ENCODE measurements at regions not wholly inside any gene's neighbourhood (a gene's known extent, or its start where the extent isn't known, plus 50 kb on each side); places are given as distances from the start of the nearest gene placed in this dataset.

- Histone ChIP-seq H3K4me3 (no peak overlapping the region), H3K27me3 (no peaks in the 10 kb centered on the region), H3K27ac (no peak overlapping the region), H3K4me1 (no peaks in the 10 kb centered on the region), H3K9me3 (replicated peaks) (no peaks in the 10 kb centered on the region), H3K36me3 (no peaks in the 10 kb centered on the region)
- DNase-seq, result no peak
Observed at GRCh38 chr1:57916041-57916440, 492.2 kb upstream of the DAB1 start.

DNA sequence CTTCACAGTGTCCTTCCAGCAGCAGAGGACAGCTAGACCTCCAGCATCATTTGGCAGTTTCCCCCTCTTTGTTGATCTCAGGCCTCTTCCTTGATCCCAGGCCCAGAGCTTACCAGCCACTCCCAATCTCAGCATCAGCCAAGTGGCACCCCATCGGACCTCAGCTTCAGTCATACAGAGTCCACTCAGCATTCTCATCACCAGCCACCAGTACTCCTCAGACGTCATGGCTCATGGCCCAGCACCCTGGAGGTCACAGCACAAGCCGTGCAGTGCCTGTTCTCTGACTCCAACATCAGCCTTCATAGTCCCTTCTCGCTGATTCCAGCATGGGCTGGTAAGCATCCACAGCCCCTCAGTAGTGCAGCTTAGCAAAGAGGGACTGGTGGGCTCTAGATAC, 487.6 kb upstream of the DAB1 start:
- no peak for DNase-seq
- Histone ChIP-seq H3K27me3 (no peaks in the 10 kb centered on the region), H3K9me3 (replicated peaks) (no peaks in the 10 kb centered on the region)

GRCh38 chr1:57910782-57911181, 486.9 kb upstream of the DAB1 start:
- H3K36me3 ChIP-seq, result no peaks in the 10 kb centered on the region

More for the DNA sequence above, 487.6 kb upstream of the DAB1 start:
- no peak overlapping the region for H3K27ac ChIP-seq
- H3K4me1 ChIP-seq, result no peaks in the 10 kb centered on the region
- H3K4me3 ChIP-seq, result no peak overlapping the region
- no peaks in the 10 kb centered on the region for H3K36me3 ChIP-seq

GRCh38 chr1:57910305-57910704, 486.4 kb upstream of the DAB1 start:
- Histone ChIP-seq H3K36me3 (no peaks in the 10 kb centered on the region), H3K4me1 (no peaks in the 10 kb centered on the region), H3K4me3 (no peak overlapping the region), H3K27ac (no peak overlapping the region), H3K9me3 (replicated peaks) (no peaks in the 10 kb centered on the region), H3K27me3 (no peaks in the 10 kb centered on the region)
- no peak for DNase-seq

More at GRCh38 chr1:57910782-57911181, 486.9 kb upstream of the DAB1 start:
- Histone ChIP-seq H3K9me3 (replicated peaks) (no peaks in the 10 kb centered on the region), H3K27me3 (no peaks in the 10 kb centered on the region), H3K4me3 (no peak overlapping the region), H3K4me1 (no peaks in the 10 kb centered on the region), H3K27ac (no peak overlapping the region)
- no peak for DNase-seq

- Histone ChIP-seq H3K4me1 (no peaks in the 10 kb centered on the region), H3K27me3 (0 out of 2 replicates have a peak, but pooled peaks cover 3% of the 10 kb centered on the region), H3K4me3 (no peak overlapping the region), H3K9me3 (replicated peaks) (no peaks in the 10 kb centered on the region), H3K27ac (no peak overlapping the region), H3K36me3 (no peaks in the 10 kb centered on the region)
- DNase-seq, result no peak
Observed at GRCh38 chr1:57908147-57908890, 484.5 kb upstream of the DAB1 start.

- H3K27me3 ChIP-seq, result 0 out of 2 replicates have a peak, but pooled peaks cover 3% of the 10 kb centered on the region
Observed at GRCh38 chr1:57901208-57901919, 477.5 kb upstream of the DAB1 start.

DNA sequence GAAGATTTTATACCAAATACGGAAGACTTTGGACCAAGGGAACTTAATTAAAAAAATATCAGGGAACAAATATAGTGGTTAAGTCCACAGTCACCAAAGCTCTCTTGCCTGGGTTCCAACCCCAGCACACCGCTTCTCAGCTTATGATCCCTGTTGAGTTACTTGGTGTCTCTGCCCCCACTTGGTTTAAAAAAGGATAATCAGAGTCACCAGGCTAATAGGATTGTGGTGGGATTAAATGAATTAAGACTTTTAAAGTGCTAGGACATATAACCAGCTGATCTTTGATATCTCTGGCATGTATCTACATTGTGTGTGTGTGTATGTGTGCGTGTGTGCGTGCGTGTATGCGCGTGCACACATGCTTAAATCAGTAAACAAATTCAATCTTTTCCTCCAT, 474.7 kb upstream of the DAB1 start:
- no peak overlapping the region for H3K27ac ChIP-seq
- H3K4me3 ChIP-seq, result no peak overlapping the region
- H3K27me3 ChIP-seq, result no peaks in the 10 kb centered on the region
- no peaks in the 10 kb centered on the region for H3K9me3 ChIP-seq (replicated peaks)
- no peaks in the 10 kb centered on the region for H3K4me1 ChIP-seq
- no peak for DNase-seq
- H3K36me3 ChIP-seq, result no peaks in the 10 kb centered on the region

More at GRCh38 chr1:57901208-57901919, 477.5 kb upstream of the DAB1 start:
- Histone ChIP-seq H3K9me3 (replicated peaks) (no peaks in the 10 kb centered on the region), H3K27ac (no peak overlapping the region), H3K4me1 (no peaks in the 10 kb centered on the region), H3K4me3 (no peak overlapping the region), H3K36me3 (no peaks in the 10 kb centered on the region)
- DNase-seq, result no peak

DNA sequence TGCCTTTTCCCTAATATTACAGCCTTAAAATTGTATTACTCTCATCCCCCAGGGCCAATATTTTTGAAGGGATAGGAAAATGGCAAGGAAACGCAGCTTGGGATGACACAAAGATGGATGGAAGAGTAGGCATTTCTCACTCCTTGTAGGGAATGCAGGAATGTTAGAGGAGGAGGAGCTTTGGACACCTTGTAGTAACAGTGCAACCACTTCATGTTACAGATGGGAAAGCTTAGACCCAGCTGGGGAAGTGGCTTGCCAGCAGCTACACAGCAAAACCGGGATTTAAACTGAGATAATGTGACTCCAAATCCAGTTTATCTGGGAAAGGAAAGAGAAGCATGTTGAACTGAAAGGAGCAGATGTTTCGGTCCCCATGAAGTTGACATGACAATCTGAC, 473.7 kb upstream of the DAB1 start:
- Histone ChIP-seq H3K4me1 (no peaks in the 10 kb centered on the region), H3K4me3 (no peak overlapping the region)
- DNase-seq, result no peak

DNA sequence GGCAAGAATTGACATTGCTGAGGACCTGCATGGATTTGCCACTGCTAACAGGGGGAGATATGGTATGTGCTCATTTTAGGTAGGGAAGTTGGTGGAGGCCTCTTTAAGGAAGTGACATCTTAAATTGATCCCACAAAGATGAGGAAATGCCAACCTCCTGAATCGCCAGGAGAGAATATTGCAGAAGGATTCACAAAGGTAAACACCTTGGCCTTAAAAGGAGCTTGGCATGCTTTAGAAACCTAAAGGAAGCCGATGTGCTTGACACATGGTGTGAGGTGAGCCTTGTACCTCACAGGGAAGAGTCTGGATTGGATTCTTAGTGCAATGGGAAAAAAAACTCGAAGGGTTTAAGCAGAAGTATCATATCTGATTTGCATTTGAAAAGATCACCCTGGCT, 470.5 kb upstream of the DAB1 start:
- Histone ChIP-seq H3K4me3 (no peak overlapping the region), H3K27ac (no peak overlapping the region), H3K9me3 (replicated peaks) (no peaks in the 10 kb centered on the region), H3K4me1 (no peaks in the 10 kb centered on the region), H3K36me3 (no peaks in the 10 kb centered on the region), H3K27me3 (no peaks in the 10 kb centered on the region)
- no peak for DNase-seq

More for the DNA sequence above, 473.7 kb upstream of the DAB1 start:
- Histone ChIP-seq H3K36me3 (no peaks in the 10 kb centered on the region), H3K27me3 (no peaks in the 10 kb centered on the region), H3K9me3 (replicated peaks) (no peaks in the 10 kb centered on the region), H3K27ac (no peak overlapping the region)

GRCh38 chr1:57889676-57890320, 465.9 kb upstream of the DAB1 start:
- Histone ChIP-seq H3K27ac (no peak overlapping the region), H3K36me3 (no peaks in the 10 kb centered on the region), H3K27me3 (no peaks in the 10 kb centered on the region; the same call in 1 of the 2 replicates), H3K9me3 (replicated peaks) (no peaks in the 10 kb centered on the region), H3K4me3 (no peak overlapping the region), H3K4me1 (no peaks in the 10 kb centered on the region)
- DNase-seq, result peak in 1 of 2 experiments; percentile 4

GRCh38 chr1:57887964-57888491, 464.2 kb upstream of the DAB1 start:
- Histone ChIP-seq H3K4me3 (no peak overlapping the region), H3K27ac (no peak overlapping the region), H3K9me3 (replicated peaks) (no peaks in the 10 kb centered on the region), H3K36me3 (no peaks in the 10 kb centered on the region), H3K4me1 (no peaks in the 10 kb centered on the region), H3K27me3 (no peaks in the 10 kb centered on the region; the same call in 1 of the 2 replicates)
- no peak for DNase-seq

DNA sequence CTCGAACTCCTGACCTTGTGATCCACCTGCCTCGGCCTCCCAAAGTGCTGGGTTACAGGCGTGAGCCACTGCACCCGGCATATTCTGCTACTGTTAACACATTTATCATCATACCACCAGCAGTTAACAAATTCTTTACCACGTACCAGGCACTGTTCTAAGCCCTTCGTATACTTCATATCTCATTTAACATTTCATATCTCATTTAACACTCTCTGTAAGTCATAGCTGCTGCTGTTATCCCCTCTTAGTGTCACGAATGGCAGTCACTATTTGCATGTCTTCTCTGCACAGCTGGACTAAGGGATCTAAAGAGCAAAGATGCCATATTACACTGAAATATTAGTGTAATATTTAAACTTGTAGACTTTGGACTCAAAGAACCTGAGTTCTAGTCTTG, 462.5 kb upstream of the DAB1 start:
- H3K9me3 ChIP-seq (replicated peaks), result no peaks in the 10 kb centered on the region
- DNase-seq, result no peak
- no peaks in the 10 kb centered on the region for H3K4me1 ChIP-seq
- H3K36me3 ChIP-seq, result no peaks in the 10 kb centered on the region
- H3K27me3 ChIP-seq, result no peaks in the 10 kb centered on the region; the same call in 1 of the 2 replicates
- H3K27ac ChIP-seq, result no peak overlapping the region
- H3K4me3 ChIP-seq, result no peak overlapping the region

DNA sequence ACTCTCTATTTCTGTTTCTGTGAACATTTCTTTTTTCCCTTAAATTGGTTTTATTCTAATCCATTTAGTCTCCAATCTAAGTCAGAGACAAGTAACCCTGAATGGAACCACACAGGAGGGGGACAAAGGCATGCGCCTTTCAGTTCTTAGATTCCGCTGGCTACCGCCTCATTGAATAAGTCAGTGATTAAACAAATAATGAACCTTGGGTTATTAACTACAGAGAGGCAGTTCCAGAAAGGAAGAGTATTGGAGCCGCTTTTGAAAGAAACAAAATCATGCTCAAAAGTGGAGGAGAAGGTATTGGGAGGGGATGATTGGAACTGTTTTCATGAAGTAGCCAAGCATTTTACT, 459.8 kb upstream of the DAB1 start:
- no peaks in the 10 kb centered on the region for H3K9me3 ChIP-seq (replicated peaks)
- H3K4me3 ChIP-seq, result no peak overlapping the region
- no peaks in the 10 kb centered on the region for H3K4me1 ChIP-seq
- H3K27me3 ChIP-seq, result no peaks in the 10 kb centered on the region; the same call in 1 of the 2 replicates
- no peak overlapping the region for H3K27ac ChIP-seq
- H3K36me3 ChIP-seq, result no peaks in the 10 kb centered on the region
- no peak for DNase-seq

GRCh38 chr1:57882934-57883641, 459.2 kb upstream of the DAB1 start:
- Histone ChIP-seq H3K27me3 (no peaks in the 10 kb centered on the region; the same call in 1 of the 2 replicates), H3K9me3 (replicated peaks) (no peaks in the 10 kb centered on the region), H3K4me3 (no peak overlapping the region), H3K4me1 (no peaks in the 10 kb centered on the region), H3K36me3 (no peaks in the 10 kb centered on the region), H3K27ac (no peak overlapping the region)
- DNase-seq, result no peak

Measured in SJCRH30 (cell line).